ENCODE measurements at regions not wholly inside any gene's neighbourhood (a gene's known extent, or its start where the extent isn't known, plus 50 kb on each side); places are given as distances from the start of the nearest gene placed in this dataset.
"Not testable (repeated sequence)": the region's sequence is repeated elsewhere in the genome, so short reads cannot be mapped to it uniquely, and the experiment has no call there.

- intact Hi-C loops (cut with micrococcal nuclease; ENCODE audit: unreplicated experiment) = no loop called here
- no TSS peak for BruUV-seq (replicated peaks)
- Histone ChIP-seq H2AFZ (no peak overlapping the region), H3K4me3 (no peak overlapping the region), H3K36me3 (ENCODE audit: low read depth) (no peaks in the 10 kb centered on the region), H3K9me2 (ENCODE audit: insufficient read depth) (no peaks in the 10 kb centered on the region), H4K20me1 (ENCODE audit: insufficient read depth) (no peaks in the 10 kb centered on the region), H3K79me2 (ENCODE audit: low read depth) (no peaks in the 10 kb centered on the region), H3K27ac (no peak overlapping the region), H3K9me3 (ENCODE audit: insufficient read depth, low read depth) (no peaks in the 10 kb centered on the region), H3K4me2 (no peak overlapping the region), H3K4me1 (replicated peaks; ENCODE audit: insufficient read depth) (peaks cover 26% of the 10 kb centered on the region), H3K27me3 (ENCODE audit: insufficient read depth, low read depth) (no peaks in the 10 kb centered on the region), H3F3A (ENCODE audit: insufficient read depth, low read depth) (peaks cover 41% of the 10 kb centered on the region)
- CTCF ChIA-PET = interaction anchor here (0.6 kb wide), 1 partner anchor 487 kb away, joined by 3 read pairs; no protein-coding TSS in a partner anchor
- TF ChIP-seq CTCF (conservative IDR thresholded peaks at IDR 0.05) (no peak), EZH2 (IDR thresholded peaks at IDR 0.05; ENCODE audit: low read depth) (no peak)
- POLR2A ChIA-PET (ENCODE audit: unreplicated experiment) = no interaction called here
- DNase-seq = no peak
Observed at GRCh38 chr20:50446351-50447101, 63.7 kb upstream of the PTPN1 start.

GRCh38 chr20:50447102-50447804 is 62.9 kb upstream of the PTPN1 start:
- Histone ChIP-seq H3K4me3 (no peak overlapping the region), H3F3A (ENCODE audit: insufficient read depth, low read depth) (peaks cover 34% of the 10 kb centered on the region), H2AFZ (no peak overlapping the region), H3K4me1 (replicated peaks; ENCODE audit: insufficient read depth) (peaks cover 21% of the 10 kb centered on the region), H3K9me3 (ENCODE audit: insufficient read depth, low read depth) (no peaks in the 10 kb centered on the region), H3K79me2 (ENCODE audit: low read depth) (no peaks in the 10 kb centered on the region), H3K27ac (no peak overlapping the region), H3K36me3 (ENCODE audit: low read depth) (no peaks in the 10 kb centered on the region), H3K9me2 (ENCODE audit: insufficient read depth) (no peaks in the 10 kb centered on the region), H3K27me3 (ENCODE audit: insufficient read depth, low read depth) (no peaks in the 10 kb centered on the region), H4K20me1 (ENCODE audit: insufficient read depth) (no peaks in the 10 kb centered on the region), H3K4me2 (no peak overlapping the region)
- no TSS peak for BruUV-seq (replicated peaks)
- CTCF ChIA-PET = interaction anchor here (0.6 kb wide), 1 partner anchor 302 kb away, joined by 4 read pairs; no protein-coding TSS in a partner anchor
- TF ChIP-seq CTCF (conservative IDR thresholded peaks at IDR 0.05) (no peak), EZH2 (IDR thresholded peaks at IDR 0.05; ENCODE audit: low read depth) (no peak)
- POLR2A ChIA-PET (ENCODE audit: unreplicated experiment) = no interaction called here
- DNase-seq = no peak
- intact Hi-C loops (cut with micrococcal nuclease; ENCODE audit: unreplicated experiment) = no loop called here

GRCh38 chr20:50447817-50448216 is 62.4 kb upstream of the PTPN1 start:
- Histone ChIP-seq H3K4me3 (no peak overlapping the region), H3K9me3 (ENCODE audit: insufficient read depth, low read depth) (no peaks in the 10 kb centered on the region), H3K27ac (no peak overlapping the region), H2AFZ (no peak overlapping the region), H3F3A (ENCODE audit: insufficient read depth, low read depth) (peaks cover 30% of the 10 kb centered on the region; the same call in 1 of the 2 replicates), H3K36me3 (ENCODE audit: low read depth) (no peaks in the 10 kb centered on the region), H3K4me2 (no peak overlapping the region), H3K9me2 (ENCODE audit: insufficient read depth) (no peaks in the 10 kb centered on the region), H4K20me1 (ENCODE audit: insufficient read depth) (no peaks in the 10 kb centered on the region), H3K79me2 (ENCODE audit: low read depth) (no peaks in the 10 kb centered on the region), H3K27me3 (ENCODE audit: insufficient read depth, low read depth) (no peaks in the 10 kb centered on the region), H3K4me1 (replicated peaks; ENCODE audit: insufficient read depth) (peaks cover 17% of the 10 kb centered on the region)
- TF ChIP-seq CTCF (conservative IDR thresholded peaks at IDR 0.05) = no peak
- no peak for TF ChIP-seq EZH2 (IDR thresholded peaks at IDR 0.05; ENCODE audit: low read depth)
- ChIA-PET POLR2A (ENCODE audit: unreplicated experiment) (no interaction called here), CTCF (interaction anchor here (0.6 kb wide), 1 partner anchor 302 kb away, joined by 4 read pairs; no protein-coding TSS in a partner anchor)
- no peak for DNase-seq
- intact Hi-C loops (cut with micrococcal nuclease; ENCODE audit: unreplicated experiment) = no loop called here
- BruUV-seq (replicated peaks) = no TSS peak

- H3K27me3 ChIP-seq (ENCODE audit: insufficient read depth, low read depth); H3K36me3 ChIP-seq (ENCODE audit: low read depth); H4K20me1 ChIP-seq (ENCODE audit: insufficient read depth); H3K9me3 ChIP-seq (ENCODE audit: insufficient read depth, low read depth); H3K27ac ChIP-seq; H3K4me2 ChIP-seq; BruUV-seq (replicated peaks); H3K4me3 ChIP-seq; H3K9me2 ChIP-seq (ENCODE audit: insufficient read depth); intact Hi-C loops (cut with micrococcal nuclease; ENCODE audit: unreplicated experiment); H2AFZ ChIP-seq; H3K79me2 ChIP-seq (ENCODE audit: low read depth): not testable (repeated sequence)
- DNase-seq = peak; percentile 37 to 52
- H3K4me1 ChIP-seq (replicated peaks; ENCODE audit: insufficient read depth) = peaks cover 20% of the 10 kb centered on the region
- H3F3A ChIP-seq (ENCODE audit: insufficient read depth, low read depth) = peaks cover 29% of the 10 kb centered on the region; the same call in 1 of the 2 replicates
- POLR2A ChIA-PET (ENCODE audit: unreplicated experiment) = interaction anchor here (0.6 kb wide), 1 partner anchor 34 kb away, joined by 3 read pairs; no protein-coding TSS in a partner anchor
- CTCF ChIA-PET = interaction anchor here (0.7 kb wide), 1 partner anchor 349 kb away, joined by 3 read pairs; no protein-coding TSS in a partner anchor
Observed at GRCh38 chr20:50448625-50449403, 61.4 kb upstream of the PTPN1 start.

All from PC-9 (cell line).